OCI-LY3 (cell line): ENCODE measurements at regions not wholly inside any gene's neighbourhood (a gene's known extent, or its start where the extent isn't known, plus 50 kb on each side); places are given as distances from the start of the nearest gene placed in this dataset.

Experiments
- H2AFZ ChIP-seq: fragments of 200-600, 300-600 bp; shearing (Covaris generic); 2 replicates; pipeline ENCODE4 v1.6.0; 2014; ENCODE audit warnings: antibody characterized with exemption, low read depth, low read length
- H3K27ac ChIP-seq: fragments of 200-600, 300-600 bp; sonication (generic); 2 replicates; pipeline ENCODE4 v1.5.1; 2014; ENCODE audit warnings: mild to moderate bottlenecking, low read length, moderate library complexity, mixed read lengths
- H3K27me3 ChIP-seq: fragments of 200-600, 300-600 bp; sonication (generic); 2 replicates; pipeline ENCODE4 v1.6.1; 2014; ENCODE audit warnings: low read depth, low read length, mixed read lengths
- H3K36me3 ChIP-seq: fragments of 200-600, 300-600 bp; sonication (generic); replicated peaks from 2 replicates; pipeline ENCODE3; 2014; ENCODE audit warnings: low read depth, low read length, mixed read lengths
- H3K4me1 ChIP-seq: fragments of 300-600, 200-600 bp; sonication (generic); 2 replicates; pipeline ENCODE4 v1.6.1; 2014; ENCODE audit warnings: low read length, mixed read lengths
- H3K4me2 ChIP-seq: fragments of 200-600, 300-600 bp; sonication (generic); 2 replicates; pipeline ENCODE4 v1.6.1; 2014; ENCODE audit warnings: low read length, mixed read lengths
- H3K4me3 ChIP-seq: fragments of 300-600, 200-600 bp; sonication (generic); 2 replicates; pipeline ENCODE4 v1.5.1; 2014; ENCODE audit warnings: antibody characterized with exemption, mild to moderate bottlenecking, low read length, moderate library complexity
- H3K79me2 ChIP-seq: fragments of 300-600, 200-600 bp; shearing (Covaris generic); 2 replicates; pipeline ENCODE4 v1.6.1; 2014; ENCODE audit warnings: mild to moderate bottlenecking, low read length, mixed read lengths
- H3K9ac ChIP-seq: fragments of 300-600, 200-600 bp; shearing (Covaris generic); 2 replicates; pipeline ENCODE4 v1.6.0; 2014; ENCODE audit warnings: mild to moderate bottlenecking, low read length, moderate library complexity
- H3K9me3 ChIP-seq: fragments of 200-600, 300-600 bp; shearing (Covaris generic); 2 replicates; pipeline ENCODE4 v1.6.1; 2014; ENCODE audit warnings: low read length, mixed read lengths; ENCODE audit not compliant: insufficient read depth
- H4K20me1 ChIP-seq: fragments of 200-600, 300-600 bp; sonication (generic); 2 replicates; pipeline ENCODE4 v1.6.1; 2016; ENCODE audit warnings: low read length, mixed read lengths; ENCODE audit not compliant: insufficient read depth
- EZH2phosphoT487 ChIP-seq: fragments of 200-600 bp; shearing (Covaris generic); IDR thresholded peaks from 2 replicates; pipeline ENCODE4 v1.6.1; 2018; ENCODE audit warnings: antibody characterized with exemption, mixed run types, low read depth
- TF ChIP-seq, protein P1 (sequence below): fragments of 200-600, 300-600 bp; sonication (generic); IDR thresholded peaks from 2 replicates; pipeline ENCODE4 v1.5.1; 2014; ENCODE audit warnings: antibody characterized with exemption, low read length, low read depth

DNA sequence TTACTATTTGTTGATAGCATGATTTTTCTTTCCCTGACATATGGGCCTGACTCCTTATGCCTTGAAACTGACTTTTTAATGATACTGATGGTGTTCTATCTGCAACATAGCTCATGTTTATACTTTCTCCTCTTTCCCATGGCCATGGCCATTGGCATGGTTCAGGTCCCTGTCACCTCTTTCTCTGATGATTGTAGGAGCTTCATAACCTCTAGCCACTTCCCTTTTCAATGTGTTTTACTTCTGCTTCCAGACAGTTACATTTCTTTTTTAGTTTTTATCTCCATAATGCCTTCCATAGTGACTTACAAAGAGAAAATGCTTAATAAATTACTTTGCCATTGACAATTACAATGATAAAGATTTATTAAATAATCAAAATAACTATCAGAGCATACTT lies 177.9 kb upstream of the SETBP1 start:
- Histone ChIP-seq H3K9me3 (no peaks in the 10 kb centered on the region), H3K27me3 (no peaks in the 10 kb centered on the region), H3K27ac (peak overlapping the region; percentile 42), H3K79me2 (no peaks in the 10 kb centered on the region), H3K4me1 (peaks cover 43% of the 10 kb centered on the region), H3K4me3 (peak overlapping the region; percentile 20; the same call in 1 of the 2 replicates), H2AFZ (no peak overlapping the region), H3K4me2 (peak overlapping the region; percentile 57), H3K9ac (0 out of 2 replicates have a peak overlapping the region, but pooled peaks have one; percentile 4), H3K36me3 (peaks cover 10% of the 10 kb centered on the region), H4K20me1 (no peaks in the 10 kb centered on the region)
- no peak for TF ChIP-seq EZH2phosphoT487
- TF ChIP-seq, protein P1, sequence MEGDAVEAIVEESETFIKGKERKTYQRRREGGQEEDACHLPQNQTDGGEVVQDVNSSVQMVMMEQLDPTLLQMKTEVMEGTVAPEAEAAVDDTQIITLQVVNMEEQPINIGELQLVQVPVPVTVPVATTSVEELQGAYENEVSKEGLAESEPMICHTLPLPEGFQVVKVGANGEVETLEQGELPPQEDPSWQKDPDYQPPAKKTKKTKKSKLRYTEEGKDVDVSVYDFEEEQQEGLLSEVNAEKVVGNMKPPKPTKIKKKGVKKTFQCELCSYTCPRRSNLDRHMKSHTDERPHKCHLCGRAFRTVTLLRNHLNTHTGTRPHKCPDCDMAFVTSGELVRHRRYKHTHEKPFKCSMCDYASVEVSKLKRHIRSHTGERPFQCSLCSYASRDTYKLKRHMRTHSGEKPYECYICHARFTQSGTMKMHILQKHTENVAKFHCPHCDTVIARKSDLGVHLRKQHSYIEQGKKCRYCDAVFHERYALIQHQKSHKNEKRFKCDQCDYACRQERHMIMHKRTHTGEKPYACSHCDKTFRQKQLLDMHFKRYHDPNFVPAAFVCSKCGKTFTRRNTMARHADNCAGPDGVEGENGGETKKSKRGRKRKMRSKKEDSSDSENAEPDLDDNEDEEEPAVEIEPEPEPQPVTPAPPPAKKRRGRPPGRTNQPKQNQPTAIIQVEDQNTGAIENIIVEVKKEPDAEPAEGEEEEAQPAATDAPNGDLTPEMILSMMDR, result no peak

DNA sequence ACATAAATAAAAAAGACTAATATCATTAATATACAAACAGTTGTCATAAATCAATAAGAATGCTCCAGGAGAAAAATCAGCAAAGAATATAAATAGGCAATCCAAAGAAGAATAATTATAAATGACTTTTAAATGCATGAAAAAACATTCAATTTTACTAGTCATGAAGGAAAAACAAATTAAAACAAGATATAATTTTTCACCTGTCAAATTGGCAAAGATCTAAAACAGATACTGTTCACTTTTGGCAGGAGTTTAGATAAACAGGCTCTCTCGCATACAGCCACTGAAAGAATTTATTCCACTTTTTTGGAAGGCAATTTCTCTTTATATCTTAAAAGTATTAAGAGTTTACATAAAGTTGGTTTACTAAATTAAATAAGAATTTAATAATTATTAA lies 176.8 kb upstream of the SETBP1 start:
- TF ChIP-seq EZH2phosphoT487, result no peak
- Histone ChIP-seq H3K9me3 (0 out of 2 replicates have a peak, but pooled peaks cover 5% of the 10 kb centered on the region), H3K4me3 (no peak overlapping the region), H3K4me2 (no peak overlapping the region), H3K9ac (no peak overlapping the region), H4K20me1 (no peaks in the 10 kb centered on the region), H3K36me3 (peaks cover 14% of the 10 kb centered on the region), H3K27ac (no peak overlapping the region), H3K27me3 (no peaks in the 10 kb centered on the region), H3K79me2 (no peaks in the 10 kb centered on the region), H2AFZ (no peak overlapping the region), H3K4me1 (peaks cover 54% of the 10 kb centered on the region)

DNA sequence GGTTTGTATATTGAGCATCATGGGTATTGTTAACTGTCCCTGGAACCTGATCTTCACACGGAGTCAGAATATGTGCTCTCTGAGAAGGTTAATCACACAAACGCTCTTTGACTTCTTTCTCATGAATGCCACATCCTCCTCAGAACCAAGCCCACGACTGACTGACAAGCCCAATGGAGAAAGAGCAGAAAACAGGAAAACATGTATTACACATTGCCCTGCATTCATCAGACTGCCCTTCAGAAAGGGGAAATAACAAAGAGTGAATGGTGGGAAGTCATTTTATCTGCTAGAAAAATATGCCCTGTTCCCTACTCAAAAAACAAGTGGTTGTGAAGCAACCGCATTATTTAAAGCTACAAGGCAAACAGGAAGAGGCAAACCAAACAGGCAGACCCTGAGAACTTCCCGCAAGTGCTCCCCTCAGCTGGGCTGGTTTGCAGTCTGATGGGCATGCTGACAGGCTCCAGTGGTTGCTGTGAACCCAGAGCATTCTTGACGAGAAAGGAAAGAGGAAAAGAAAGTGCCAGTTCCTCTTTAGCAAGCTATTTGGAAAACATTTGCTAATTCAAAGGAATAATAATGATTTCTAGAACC lies 172.9 kb upstream of the SETBP1 start:
- no peaks in the 10 kb centered on the region for H3K79me2 ChIP-seq
- peak overlapping the region; percentile 82 for H3K27ac ChIP-seq
- H3K9me3 ChIP-seq, result 0 out of 2 replicates have a peak, but pooled peaks cover 9% of the 10 kb centered on the region
- H3K9ac ChIP-seq, result peak overlapping the region; percentile 44
- H3K4me3 ChIP-seq, result peak overlapping the region; percentile 30
- no peaks in the 10 kb centered on the region for H3K27me3 ChIP-seq
- H4K20me1 ChIP-seq, result no peaks in the 10 kb centered on the region
- peak overlapping the region; percentile 59 for H3K4me2 ChIP-seq
- peaks cover 25% of the 10 kb centered on the region for H3K36me3 ChIP-seq
- H3K4me1 ChIP-seq, result peaks cover 40% of the 10 kb centered on the region
- H2AFZ ChIP-seq, result peak overlapping the region; percentile 41
- TF ChIP-seq EZH2phosphoT487, result peak; percentile 72
- TF ChIP-seq, protein P1, result no peak

DNA sequence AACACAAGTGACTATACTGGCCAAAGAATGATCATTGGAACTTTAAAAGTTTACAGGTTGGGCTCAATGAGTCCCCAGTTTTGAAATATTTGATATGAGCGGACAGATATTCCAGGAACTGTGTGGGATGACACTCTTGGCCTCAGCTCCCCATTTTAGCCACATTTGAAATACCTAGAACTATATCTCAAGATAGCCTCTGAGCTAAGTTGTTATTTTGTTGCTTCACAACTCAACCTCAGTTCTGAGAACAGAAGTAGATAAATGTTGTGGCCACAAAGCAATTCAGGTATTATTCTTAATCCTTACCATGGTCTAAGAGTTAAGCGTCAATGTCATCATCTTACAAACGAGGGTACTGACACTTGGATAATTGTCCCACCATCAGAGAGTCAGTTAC lies 172.2 kb upstream of the SETBP1 start:
- Histone ChIP-seq H3K9ac (peak overlapping the region; percentile 11; the same call in 1 of the 2 replicates), H3K4me2 (peak overlapping the region; percentile 59), H2AFZ (0 out of 2 replicates have a peak overlapping the region, but pooled peaks have one; percentile 4)

More for the DNA sequence above, 172.2 kb upstream of the SETBP1 start:
- TF ChIP-seq, protein P1, result no peak
- no peak for TF ChIP-seq EZH2phosphoT487
- Histone ChIP-seq H3K27ac (peak overlapping the region; percentile 82), H3K79me2 (no peaks in the 10 kb centered on the region), H3K27me3 (no peaks in the 10 kb centered on the region), H3K4me1 (peaks cover 34% of the 10 kb centered on the region), H3K4me3 (peak overlapping the region; percentile 10), H4K20me1 (no peaks in the 10 kb centered on the region), H3K36me3 (peaks cover 25% of the 10 kb centered on the region), H3K9me3 (0 out of 2 replicates have a peak, but pooled peaks cover 9% of the 10 kb centered on the region)
